Esophagus muscularis mucosa (tissue), 4 donors: ENCODE measurements at regions not wholly inside any gene's neighbourhood (a gene's known extent, or its start where the extent isn't known, plus 50 kb on each side); places are given as distances from the start of the nearest gene placed in this dataset.

ENCODE experiments used
- DNase-seq: peaks from one replicate; pipeline ENCODE4 v3.0.0-alpha.2; 2017; ENCODE audit errors: extremely low spot score
- H3K27ac ChIP-seq, 4 donors: fragments of 200-600 bp; sonication (generic); replicated peaks in 1 of 4; 1 replicate in 3 of 4; 2 replicates in 1 of 4; pipeline ENCODE4 v1.5.1; 2016 to 2019; ENCODE audit warnings: mild to moderate bottlenecking in 1 of 4
- H3K27me3 ChIP-seq, 4 donors: fragments of 200-600 bp; sonication (generic); one replicate each; pipeline versions ENCODE4 v1.5.1 to v1.6.0; 2016 to 2019
- H3K36me3 ChIP-seq, 4 donors: fragments of 200-600 bp; sonication (generic); one replicate each; pipeline ENCODE4 v1.5.1; 2016 to 2019
- H3K4me1 ChIP-seq, 4 donors: fragments of 200-600 bp; sonication (generic); one replicate each; pipeline ENCODE4 v1.5.1; 2016 to 2019
- H3K4me3 ChIP-seq, 4 donors: fragments of 200-600 bp; sonication (generic); 1 replicate in 2 of 4; 2 replicates in 2 of 4; pipeline ENCODE4 v1.5.1; 2016 to 2019; ENCODE audit warnings: mild to moderate bottlenecking in 4 of 4, moderate library complexity in 1 of 4
- H3K9me3 ChIP-seq, 4 donors: fragments of 200-600 bp; sonication (generic); 1 replicate in 3 of 4; 2 replicates in 1 of 4; pipeline ENCODE4 v1.5.1; 2016 to 2019
- CTCF ChIP-seq, 3 experiments: fragments of 200-600 bp in 2 of 3; fragments of 450-650 bp in 1 of 3; sonication (generic) in 2 of 3; IDR thresholded peaks; one replicate each; pipeline ENCODE4 v1.5.1; 2017 to 2019; ENCODE audit warnings: antibody characterized with exemption in 3 of 3, mild to moderate bottlenecking in 2 of 3, moderate library complexity in 1 of 3
- EP300 ChIP-seq: sonication (generic); formaldehyde crosslinking; IDR thresholded peaks from one replicate; pipeline ENCODE4 v1.6.1; 2017; ENCODE audit warnings: antibody characterized with exemption
- POLR2A ChIP-seq: fragments of 450-650 bp; IDR thresholded peaks from one replicate; pipeline ENCODE4 v1.6.1; 2017; ENCODE audit warnings: antibody characterized with exemption, moderate library complexity, mild to moderate bottlenecking, low read depth
- POLR2AphosphoS5 ChIP-seq, 2 donors: sonication (generic); formaldehyde crosslinking; IDR thresholded peaks; one replicate each; pipeline ENCODE4 v1.6.1; 2017; ENCODE audit warnings: antibody characterized with exemption in 2 of 2
- WGBS: methylation state at CpG from one replicate; pipeline ENCODE4 v1.1.5; 2018; 5-methylcytosine and 5-hydroxymethylcytosine counted together
- intact Hi-C: fragments of 100-400 bp; cut with DNase I; formaldehyde crosslinking; loops from one replicate; pipeline ENCODE4 v1.15.1; 2023

- H3K4me1 ChIP-seq, result no peaks in the 10 kb centered on the region
- no peak for TF ChIP-seq CTCF (IDR thresholded peaks at IDR 0.05)
- TF ChIP-seq POLR2AphosphoS5 (IDR thresholded peaks at IDR 0.05), result no peak
- TF ChIP-seq EP300, result no peak
- H3K36me3 ChIP-seq, result no peaks in the 10 kb centered on the region
- intact Hi-C loops, result no loop called here
- WGBS, result 92% methylated on average over 1 of the region's 1 CpG
- no peaks in the 10 kb centered on the region for H3K9me3 ChIP-seq
- no peak overlapping the region for H3K27ac ChIP-seq
- H3K4me3 ChIP-seq, result no peak overlapping the region
- H3K27me3 ChIP-seq, result no peaks in the 10 kb centered on the region
- no peak for DNase-seq
Observed at GRCh38 chr18:61167902-61168301, 165.3 kb upstream of the CDH20 start.

GRCh38 chr18:61169386-61169785 is 163.8 kb upstream of the CDH20 start:
- H3K27ac ChIP-seq, result no peak overlapping the region
- no peaks in the 10 kb centered on the region for H3K27me3 ChIP-seq
- H3K36me3 ChIP-seq, result no peaks in the 10 kb centered on the region
- WGBS, result 63% methylated on average over 4 of the region's 4 CpGs
- H3K4me3 ChIP-seq, result no peak overlapping the region
- TF ChIP-seq POLR2AphosphoS5 (IDR thresholded peaks at IDR 0.05) (no peak), EP300 (no peak), POLR2A (no peak), CTCF (IDR thresholded peaks at IDR 0.05) (no peak)
- intact Hi-C loops, result no loop called here
- H3K9me3 ChIP-seq, result no peaks in the 10 kb centered on the region
- H3K4me1 ChIP-seq, result no peaks in the 10 kb centered on the region
- DNase-seq, result no peak

- H3K27me3 ChIP-seq, result no peaks in the 10 kb centered on the region
- TF ChIP-seq POLR2A, result no peak
- no peak for TF ChIP-seq POLR2AphosphoS5 (IDR thresholded peaks at IDR 0.05)
- TF ChIP-seq CTCF (IDR thresholded peaks at IDR 0.05), result no peak
- no peak for TF ChIP-seq EP300
- no peak for DNase-seq
- intact Hi-C loops, result no loop called here
- H3K4me1 ChIP-seq, result no peaks in the 10 kb centered on the region
- no peak overlapping the region for H3K27ac ChIP-seq
- H3K36me3 ChIP-seq, result no peaks in the 10 kb centered on the region
- 94% methylated on average over 1 of the region's 1 CpG for WGBS
- no peaks in the 10 kb centered on the region for H3K9me3 ChIP-seq
- H3K4me3 ChIP-seq, result no peak overlapping the region
Observed at GRCh38 chr18:61172624-61173023, 160.6 kb upstream of the CDH20 start.

GRCh38 chr18:61173554-61173953 is 159.7 kb upstream of the CDH20 start:
- Histone ChIP-seq H3K27ac (no peak overlapping the region), H3K9me3 (no peaks in the 10 kb centered on the region), H3K4me3 (no peak overlapping the region), H3K36me3 (no peaks in the 10 kb centered on the region), H3K4me1 (no peaks in the 10 kb centered on the region), H3K27me3 (no peaks in the 10 kb centered on the region)
- no peak for DNase-seq
- 84% methylated on average over 6 of the region's 6 CpGs for WGBS
- intact Hi-C loops, result no loop called here
- TF ChIP-seq EP300 (no peak), POLR2A (no peak)

- Histone ChIP-seq H3K4me1 (no peaks in the 10 kb centered on the region), H3K27me3 (no peaks in the 10 kb centered on the region), H3K4me3 (no peak overlapping the region), H3K9me3 (no peaks in the 10 kb centered on the region), H3K27ac (no peak overlapping the region), H3K36me3 (no peaks in the 10 kb centered on the region)
- DNase-seq, result no peak
- TF ChIP-seq POLR2A (no peak), POLR2AphosphoS5 (IDR thresholded peaks at IDR 0.05) (no peak), CTCF (IDR thresholded peaks at IDR 0.05) (no peak), EP300 (no peak)
- intact Hi-C loops, result no loop called here
Observed at GRCh38 chr18:61183798-61184197, 149.4 kb upstream of the CDH20 start.
